OCI-LY1 (cell line): ENCODE measurements at regions not wholly inside any gene's neighbourhood (a gene's known extent, or its start where the extent isn't known, plus 50 kb on each side); places are given as distances from the start of the nearest gene placed in this dataset.

Source experiments
- H2AFZ ChIP-seq: fragments of 200-600 bp; sonication (generic), shearing (Covaris generic); 2 replicates; pipeline ENCODE4 v1.6.0; 2014; ENCODE audit warnings: antibody characterized with exemption, mild to moderate bottlenecking, low read length
- H3F3A ChIP-seq: fragments of 200-600 bp; sonication (generic), shearing (Covaris generic); 2 replicates; pipeline ENCODE4 v1.6.0; 2014; ENCODE audit warnings: mild to moderate bottlenecking, antibody characterized with exemption, low read length, moderate library complexity; ENCODE audit not compliant: insufficient read depth
- H3K27ac ChIP-seq: fragments of 200-600 bp; sonication (generic); 2 replicates; pipeline ENCODE4 v1.5.1; 2014; ENCODE audit warnings: low read length, mixed run types, mild to moderate bottlenecking, low read depth; ENCODE audit not compliant: poor library complexity, severe bottlenecking
- H3K27me3 ChIP-seq: fragments of 200-600 bp; sonication (generic); 2 replicates; pipeline ENCODE4 v1.6.0; 2014; ENCODE audit warnings: antibody characterized with exemption, mild to moderate bottlenecking, low read length, moderate library complexity; ENCODE audit not compliant: insufficient read depth
- H3K36me3 ChIP-seq: fragments of 200-600 bp; sonication (generic); 2 replicates; pipeline ENCODE4 v1.6.1; 2014; ENCODE audit warnings: mild to moderate bottlenecking, antibody characterized with exemption, low read length, moderate library complexity, mixed read lengths; ENCODE audit not compliant: insufficient read depth
- H3K4me1 ChIP-seq: fragments of 200-600 bp; sonication (generic); 2 replicates; pipeline ENCODE4 v1.5.1; 2014; ENCODE audit warnings: mild to moderate bottlenecking, low read length, moderate library complexity; ENCODE audit not compliant: insufficient read depth, severe bottlenecking
- H3K4me2 ChIP-seq: fragments of 200-600 bp; sonication (generic), shearing (Covaris generic); 2 replicates; pipeline ENCODE4 v1.6.1; 2014; ENCODE audit warnings: low read length
- H3K4me3 ChIP-seq: fragments of 200-600 bp; sonication (generic); 2 replicates; pipeline ENCODE4 v1.5.1; 2014; ENCODE audit warnings: low read length, low read depth, mild to moderate bottlenecking, mixed read lengths; ENCODE audit not compliant: poor library complexity, severe bottlenecking
- H3K79me2 ChIP-seq: fragments of 200-600 bp; shearing (Covaris generic); 2 replicates; pipeline ENCODE4 v1.6.1; 2016; ENCODE audit warnings: mixed run types, low read length, mixed read lengths; ENCODE audit not compliant: insufficient read depth
- H3K9ac ChIP-seq: fragments of 200-600 bp; sonication (generic), shearing (Covaris generic); 2 replicates; pipeline ENCODE4 v1.6.1; 2014; ENCODE audit warnings: mild to moderate bottlenecking, low read length, mixed read lengths
- H3K9me2 ChIP-seq: fragments of 200-600 bp; sonication (generic), shearing (Covaris generic); 2 replicates; pipeline ENCODE4 v1.6.1; 2014; ENCODE audit warnings: low read depth, mild to moderate bottlenecking, low read length, mixed read lengths
- H3K9me3 ChIP-seq: fragments of 200-600 bp; shearing (Covaris generic); 2 replicates; pipeline ENCODE4 v1.6.1; 2014; ENCODE audit warnings: low read length, mixed read lengths
- H4K20me1 ChIP-seq: fragments of 200-600 bp; sonication (generic), shearing (Covaris generic); 2 replicates; pipeline ENCODE4 v1.6.0; 2016; ENCODE audit warnings: mild to moderate bottlenecking, low read length; ENCODE audit not compliant: insufficient read depth
- CTCF ChIP-seq: fragments of 200-600 bp; sonication (generic), shearing (Covaris generic); IDR thresholded peaks from 2 replicates; pipeline ENCODE4 v1.5.1; 2017; ENCODE audit warnings: mild to moderate bottlenecking, antibody characterized with exemption, low read length, moderate library complexity, mixed read lengths
- EZH2 ChIP-seq: fragments of 200-600 bp; sonication (generic), shearing (Covaris generic); IDR thresholded peaks from 2 replicates; pipeline ENCODE4 v1.8.0; 2017; ENCODE audit warnings: borderline replicate concordance, mixed run types, mild to moderate bottlenecking, antibody characterized with exemption, low read length, moderate library complexity, mixed read lengths

GRCh38 chr5:159835548-159835947 lies 80.7 kb upstream of the ADRA1B start:
- TF ChIP-seq CTCF (no peak), EZH2 (no peak)
- Histone ChIP-seq H3K9ac (no peak overlapping the region), H3K27me3 (no peaks in the 10 kb centered on the region; the same call in 1 of the 2 replicates)

GRCh38 chr5:159836691-159837090 lies 79.6 kb upstream of the ADRA1B start:
- Histone ChIP-seq H3K9me2 (no peaks in the 10 kb centered on the region), H3K27me3 (no peaks in the 10 kb centered on the region; the same call in 1 of the 2 replicates), H3K36me3 (no peaks in the 10 kb centered on the region), H3K9me3 (no peaks in the 10 kb centered on the region), H3F3A (no peaks in the 10 kb centered on the region), H2AFZ (no peak overlapping the region), H3K79me2 (no peaks in the 10 kb centered on the region), H3K4me3 (no peak overlapping the region), H4K20me1 (no peaks in the 10 kb centered on the region), H3K9ac (no peak overlapping the region), H3K4me1 (no peaks in the 10 kb centered on the region), H3K27ac (no peak overlapping the region), H3K4me2 (no peak overlapping the region)
- no peak for TF ChIP-seq CTCF
- no peak for TF ChIP-seq EZH2

More at GRCh38 chr5:159835548-159835947, 80.7 kb upstream of the ADRA1B start:
- Histone ChIP-seq H3K9me3 (no peaks in the 10 kb centered on the region), H3K27ac (no peak overlapping the region), H3K4me2 (no peak overlapping the region), H3K9me2 (no peaks in the 10 kb centered on the region), H3K36me3 (no peaks in the 10 kb centered on the region), H2AFZ (no peak overlapping the region), H3K4me3 (no peak overlapping the region), H3K79me2 (no peaks in the 10 kb centered on the region), H3K4me1 (no peaks in the 10 kb centered on the region), H3F3A (no peaks in the 10 kb centered on the region), H4K20me1 (no peaks in the 10 kb centered on the region)

- no peaks in the 10 kb centered on the region for H3K9me2 ChIP-seq
- no peaks in the 10 kb centered on the region for H3K9me3 ChIP-seq
- no peaks in the 10 kb centered on the region; the same call in 1 of the 2 replicates for H3K27me3 ChIP-seq
- H3K9ac ChIP-seq: no peak overlapping the region
- H2AFZ ChIP-seq: no peak overlapping the region
- no peaks in the 10 kb centered on the region for H3F3A ChIP-seq
- no peaks in the 10 kb centered on the region for H3K79me2 ChIP-seq
- H3K4me2 ChIP-seq: no peak overlapping the region
- no peaks in the 10 kb centered on the region for H3K4me1 ChIP-seq
- TF ChIP-seq EZH2 (no peak), CTCF (no peak)
- no peaks in the 10 kb centered on the region for H3K36me3 ChIP-seq
- no peak overlapping the region for H3K4me3 ChIP-seq
- no peaks in the 10 kb centered on the region for H4K20me1 ChIP-seq
- H3K27ac ChIP-seq: no peak overlapping the region
Observed at GRCh38 chr5:159837860-159838259, 78.4 kb upstream of the ADRA1B start.
